NCI-H1694 treated with DMSO at 0.1 percent for 48 hours (cell line): ENCODE measurements at regions not wholly inside any gene's neighbourhood (a gene's known extent, or its start where the extent isn't known, plus 50 kb on each side); places are given as distances from the start of the nearest gene placed in this dataset.

Source experiments
- DNase-seq: peaks from one replicate; lab custom pipeline; 2025; lab: John Stamatoyannopoulos, UW

DNA sequence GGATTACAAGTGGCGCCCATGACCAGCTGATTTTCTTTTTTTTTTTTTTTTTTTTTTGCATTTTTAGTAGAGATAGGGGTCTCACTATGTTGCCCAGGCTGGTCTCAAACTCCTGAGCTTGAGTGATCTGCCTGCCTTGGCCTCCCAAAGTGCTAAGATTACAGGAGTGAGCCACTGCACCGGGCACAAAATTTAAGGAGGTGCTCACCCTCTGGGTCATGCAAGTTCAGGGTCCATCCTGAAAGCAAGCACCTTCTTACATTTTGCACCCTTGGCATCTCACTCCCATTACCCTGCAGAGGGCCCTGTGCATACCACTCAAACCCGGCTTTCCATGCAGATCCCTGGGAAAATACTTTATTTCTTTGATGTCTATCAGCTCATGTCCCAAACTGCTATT lies 95.6 kb upstream of the ADRA1B start:
- DNase-seq: no peak

DNA sequence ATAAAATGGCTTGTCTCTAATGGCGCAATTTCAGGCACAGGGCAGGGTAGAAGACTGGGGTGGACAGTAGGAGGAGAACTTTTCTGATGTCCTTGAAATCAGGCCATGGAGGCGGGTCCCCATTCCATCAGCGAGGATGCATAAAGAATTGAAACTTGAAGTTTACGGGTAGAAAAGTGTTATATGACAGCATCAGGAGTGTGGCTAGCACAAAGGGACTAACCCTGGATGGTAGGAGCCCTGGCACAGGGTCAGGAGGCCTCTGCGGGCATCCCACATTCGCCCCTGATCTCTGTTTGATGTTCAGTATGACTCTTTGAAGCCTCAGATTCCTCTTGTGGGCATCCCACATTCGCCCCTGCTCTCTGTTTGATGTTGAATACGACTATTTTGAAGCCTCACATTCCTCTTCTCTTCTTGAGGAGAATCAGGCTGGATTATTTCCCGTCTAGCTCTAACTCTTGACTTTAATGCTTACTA lies 94.8 kb upstream of the ADRA1B start:
- no peak for DNase-seq

GRCh38 chr5:159824188-159825161 lies 91.8 kb upstream of the ADRA1B start:
- no peak for DNase-seq

- DNase-seq: no peak
Measured at GRCh38 chr5:159825551-159826051, 90.7 kb upstream of the ADRA1B start.

- no peak for DNase-seq
Measured at GRCh38 chr5:159826351-159827214, 89.7 kb upstream of the ADRA1B start.

- DNase-seq: no peak
Measured at GRCh38 chr5:159827861-159828260, 88.4 kb upstream of the ADRA1B start.

DNA sequence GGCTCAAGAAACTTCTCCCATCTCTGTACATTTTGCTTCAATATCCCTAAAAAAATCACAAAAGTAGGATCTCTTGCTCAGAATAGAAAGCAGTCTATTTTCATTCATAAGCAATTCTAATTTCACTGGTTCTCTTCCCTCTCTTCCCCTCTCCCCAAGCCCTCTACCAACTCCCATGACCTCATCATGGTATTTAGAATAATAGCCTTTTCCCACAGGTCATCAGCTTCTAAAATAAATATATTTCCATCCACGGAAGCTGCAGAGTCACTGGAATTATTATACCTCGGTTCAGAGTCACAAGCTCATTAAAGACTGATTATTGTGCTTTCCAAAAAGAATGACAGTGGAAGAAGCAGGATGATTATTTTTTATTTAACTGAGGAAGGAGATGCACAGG lies 84.2 kb upstream of the ADRA1B start:
- no peak for DNase-seq

GRCh38 chr5:159833088-159833487 lies 83.2 kb upstream of the ADRA1B start:
- no peak for DNase-seq

- no peak for DNase-seq
Measured at GRCh38 chr5:159833846-159834245, 82.4 kb upstream of the ADRA1B start.

- no peak for DNase-seq
Measured at GRCh38 chr5:159835548-159835947, 80.7 kb upstream of the ADRA1B start.

DNA sequence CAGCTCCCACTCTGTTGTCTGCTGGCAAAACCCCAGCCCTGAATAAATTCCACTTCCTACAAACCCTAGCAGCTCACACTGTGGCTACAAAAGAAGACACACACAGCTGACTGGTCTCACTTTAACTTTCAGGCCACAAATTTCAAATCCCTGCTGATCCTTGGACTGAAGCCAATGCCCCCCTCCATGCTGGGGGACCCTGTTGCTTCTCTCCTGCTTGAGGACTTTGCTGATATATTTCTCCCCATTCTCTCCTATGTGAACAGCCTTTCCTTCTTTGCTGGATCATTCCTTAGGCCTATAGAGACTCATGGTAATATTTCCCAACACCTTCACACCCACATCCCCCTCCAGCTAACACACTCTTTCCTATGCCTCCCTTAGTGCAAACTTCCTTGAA lies 79.6 kb upstream of the ADRA1B start:
- DNase-seq: no peak

DNA sequence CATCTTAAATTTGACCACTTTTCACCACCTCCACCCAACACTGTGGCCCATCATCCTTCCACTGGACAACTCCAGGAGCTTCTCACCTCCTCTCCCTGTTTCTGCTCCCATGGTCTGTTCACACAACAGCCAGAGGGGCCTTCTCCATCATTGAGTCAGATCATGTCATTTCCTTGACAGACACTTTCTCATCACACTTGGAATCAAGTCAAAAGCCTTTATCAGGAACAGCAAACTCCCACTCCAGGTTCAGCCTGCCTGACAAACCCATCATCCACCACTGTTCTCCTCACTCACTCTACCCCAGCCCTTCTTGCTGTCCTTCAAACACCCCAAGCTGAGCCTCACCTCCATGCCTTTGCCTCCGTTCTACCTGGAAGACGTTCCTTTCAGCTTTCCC lies 78.4 kb upstream of the ADRA1B start:
- DNase-seq: no peak

DNA sequence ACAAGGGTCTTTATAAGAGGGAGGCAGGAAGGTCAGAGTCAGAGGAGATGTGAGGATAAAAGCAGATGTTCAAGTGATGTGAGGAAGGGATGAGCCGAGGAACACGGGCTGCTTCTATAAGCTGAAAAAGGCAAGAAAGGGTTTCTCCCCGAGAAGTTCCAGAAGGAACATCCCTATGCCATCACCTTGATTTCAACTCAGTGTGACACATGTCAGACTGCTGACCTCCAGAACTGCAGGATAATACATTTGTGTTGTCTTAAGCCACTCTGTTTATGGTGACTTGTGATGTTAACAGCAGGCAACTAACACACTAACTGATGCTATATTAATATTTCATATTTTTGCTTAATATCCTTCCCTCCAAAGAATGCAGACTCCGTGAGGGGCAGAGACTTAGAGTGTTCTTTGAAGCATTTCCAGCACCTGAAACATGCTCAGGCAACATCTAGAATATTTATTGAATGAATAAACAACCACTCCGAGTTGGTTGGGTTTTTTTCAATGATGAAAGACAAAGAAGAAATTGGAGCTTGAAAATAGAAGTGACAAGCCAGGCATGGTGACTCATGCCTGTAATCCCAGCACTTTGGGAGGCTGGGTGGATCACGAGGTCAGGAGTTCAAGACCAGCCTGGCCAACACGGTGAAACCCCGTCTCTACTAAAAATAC lies 77.6 kb upstream of the ADRA1B start:
- no peak for DNase-seq

- DNase-seq: no peak
Measured at GRCh38 chr5:159844267-159845121, 71.8 kb upstream of the ADRA1B start.

DNA sequence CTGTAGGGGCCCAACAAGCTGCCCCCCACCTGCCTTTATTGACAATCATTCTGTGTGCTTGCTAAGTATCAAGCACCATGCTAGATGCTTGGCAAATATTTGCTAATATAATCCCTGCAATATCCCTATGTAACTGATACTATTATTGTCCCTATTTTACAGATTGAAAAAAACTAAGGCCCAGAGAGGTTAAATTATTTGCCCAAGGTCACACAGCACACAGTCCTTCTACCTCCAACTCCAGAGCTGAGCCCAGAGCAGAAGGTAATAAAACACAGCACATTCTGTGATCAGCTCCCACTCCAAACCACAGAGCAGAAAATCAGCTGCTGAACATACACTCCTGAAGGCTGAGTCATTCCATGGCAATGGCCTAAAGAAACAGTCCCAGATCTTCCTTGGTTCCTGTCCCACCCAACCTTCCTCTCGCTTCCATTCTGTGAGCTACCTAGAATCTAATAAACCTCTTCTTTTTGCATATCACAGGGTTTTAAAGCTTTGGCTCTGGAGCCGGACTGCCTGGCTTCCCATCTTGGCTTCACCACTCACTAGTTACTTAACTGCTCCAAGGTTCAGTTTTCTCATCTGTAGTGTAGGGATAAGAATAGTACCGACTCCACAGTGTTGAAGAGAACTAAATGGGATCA lies 66.7 kb upstream of the ADRA1B start:
- no peak for DNase-seq

- DNase-seq: no peak
Measured at GRCh38 chr5:159850160-159850559, 66.1 kb upstream of the ADRA1B start.

DNA sequence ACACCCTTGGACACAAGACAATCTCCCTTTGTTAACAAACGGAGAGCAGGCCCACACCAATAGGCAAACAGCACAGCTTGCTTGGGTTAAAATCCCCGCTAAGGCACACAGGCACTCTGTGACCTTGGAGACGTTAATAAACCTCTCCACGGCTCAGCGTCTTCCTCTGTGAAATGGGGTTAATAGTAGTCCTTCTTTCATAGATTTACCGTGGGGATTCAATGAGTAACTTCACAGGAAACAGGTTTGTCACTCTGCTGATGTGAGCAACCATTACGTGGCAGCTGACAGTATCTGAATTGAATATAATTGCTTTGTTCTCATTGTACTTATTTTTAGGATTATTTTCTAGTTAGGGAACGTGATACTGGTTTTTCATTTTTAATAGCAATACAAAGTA lies 65.2 kb upstream of the ADRA1B start:
- DNase-seq: no peak

- no peak for DNase-seq
Measured at GRCh38 chr5:159854916-159855315, 61.4 kb upstream of the ADRA1B start.

- DNase-seq: no peak
Measured at GRCh38 chr5:159855476-159856191, 60.6 kb upstream of the ADRA1B start.

DNA sequence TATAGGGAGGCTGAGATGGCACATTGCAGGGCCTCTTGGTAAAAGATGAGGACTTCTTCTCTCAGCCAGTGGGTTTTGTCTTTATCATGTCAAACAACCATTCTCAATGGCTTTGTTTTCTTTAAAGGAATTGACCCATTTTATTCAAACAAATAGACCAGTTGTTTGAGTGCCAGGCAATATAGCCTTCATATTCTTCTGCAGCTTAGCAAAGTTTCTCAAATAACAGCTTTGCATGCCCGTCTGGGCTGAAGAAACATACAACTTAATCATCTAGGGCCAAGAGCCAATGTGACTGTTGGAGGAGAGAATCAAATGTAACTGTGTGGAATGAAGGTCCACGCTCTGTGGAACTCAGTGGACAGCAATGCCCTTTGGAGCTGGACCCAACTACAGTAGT lies 57.4 kb upstream of the ADRA1B start:
- DNase-seq: no peak
